ENCODE measurements at regions not wholly inside any gene's neighbourhood (a gene's known extent, or its start where the extent isn't known, plus 50 kb on each side); places are given as distances from the start of the nearest gene placed in this dataset.
"Not testable (repeated sequence)": the region's sequence is repeated elsewhere in the genome, so short reads cannot be mapped to it uniquely, and the experiment has no call there.

DNA sequence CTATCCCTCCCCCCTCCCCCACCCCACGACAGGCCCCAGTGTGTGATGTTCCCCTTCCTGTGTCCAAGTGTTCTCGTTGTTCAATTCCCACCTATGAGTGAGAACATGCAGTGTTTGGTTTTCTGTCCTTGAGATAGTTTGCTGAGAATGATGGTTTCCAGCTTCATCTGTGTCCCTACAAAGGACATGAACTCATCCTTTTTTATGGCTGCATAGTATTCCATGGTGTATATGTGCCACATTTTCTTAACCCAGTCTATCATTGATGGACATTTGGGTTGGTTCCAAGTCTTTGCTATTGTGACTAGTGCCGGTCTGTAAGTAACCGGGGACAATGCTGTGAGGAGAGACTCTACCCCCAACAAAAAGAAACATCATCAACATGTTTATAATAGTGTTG, 217.2 kb downstream of the SEC23IP start:
- DNase-seq (ENCODE audit: low spot score); FAIRE-seq: not testable (repeated sequence)

DNA sequence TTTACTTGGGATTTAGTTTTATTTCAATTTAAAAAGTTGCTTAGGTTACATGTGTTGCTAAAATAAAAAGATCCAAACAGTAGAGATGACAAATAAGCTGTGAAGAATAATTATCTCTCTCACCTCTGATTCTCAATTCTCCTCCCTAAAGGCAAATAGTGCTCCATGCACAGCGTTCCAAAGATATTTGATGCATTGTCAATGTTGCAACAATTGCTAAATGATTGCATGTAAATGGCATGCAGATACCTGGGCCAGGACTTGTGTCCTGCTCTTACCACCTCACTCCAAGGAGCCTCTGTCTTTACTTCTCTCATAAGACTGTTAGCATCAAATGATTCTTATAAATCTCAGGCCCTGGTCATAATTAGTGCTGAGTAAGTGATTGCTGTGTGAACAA, 217.7 kb downstream of the SEC23IP start:
- no peak for FAIRE-seq
- DNase-seq (ENCODE audit: low spot score) = no peak

DNA sequence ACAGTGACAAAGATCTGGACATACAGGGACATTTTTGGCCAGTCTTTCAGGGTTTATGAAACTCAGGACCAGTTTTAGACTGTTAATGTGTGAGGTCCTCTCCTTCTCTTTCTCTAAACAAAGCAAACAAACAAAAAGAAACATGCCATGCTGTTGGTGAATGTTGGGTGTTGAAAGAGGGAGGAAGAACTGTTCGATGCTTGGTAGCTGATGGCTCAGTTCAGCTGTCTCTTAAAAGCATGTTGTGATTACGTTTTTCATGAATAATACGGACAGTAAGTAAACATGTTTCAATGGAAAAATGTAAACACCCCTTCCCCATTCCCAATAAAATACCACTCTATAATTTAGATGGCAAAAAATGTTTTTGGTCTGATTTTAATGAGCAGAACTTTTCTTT, 219.1 kb downstream of the SEC23IP start:
- DNase-seq (ENCODE audit: low spot score) (no peak), FAIRE-seq (no peak)

DNA sequence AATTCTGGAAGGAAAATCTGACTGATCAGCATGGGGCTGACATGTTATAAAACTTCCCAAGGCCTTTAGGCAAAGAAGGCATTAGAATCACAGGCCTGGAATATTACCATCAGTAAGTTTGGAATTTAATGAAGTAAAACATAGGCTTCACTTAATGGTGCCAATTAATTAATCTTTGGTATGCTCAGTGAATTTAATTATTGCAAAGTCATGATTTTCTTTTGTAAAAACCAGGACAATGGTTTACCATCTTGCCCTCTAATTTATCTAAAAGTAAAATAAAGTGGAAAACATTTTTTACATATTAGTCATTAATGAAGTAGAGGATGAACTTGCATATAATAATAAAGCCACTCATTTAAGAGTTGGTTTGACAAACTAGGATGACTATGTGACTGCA, 220.3 kb downstream of the SEC23IP start:
- DNase-seq (ENCODE audit: low spot score) = no peak
- no peak for FAIRE-seq

DNA sequence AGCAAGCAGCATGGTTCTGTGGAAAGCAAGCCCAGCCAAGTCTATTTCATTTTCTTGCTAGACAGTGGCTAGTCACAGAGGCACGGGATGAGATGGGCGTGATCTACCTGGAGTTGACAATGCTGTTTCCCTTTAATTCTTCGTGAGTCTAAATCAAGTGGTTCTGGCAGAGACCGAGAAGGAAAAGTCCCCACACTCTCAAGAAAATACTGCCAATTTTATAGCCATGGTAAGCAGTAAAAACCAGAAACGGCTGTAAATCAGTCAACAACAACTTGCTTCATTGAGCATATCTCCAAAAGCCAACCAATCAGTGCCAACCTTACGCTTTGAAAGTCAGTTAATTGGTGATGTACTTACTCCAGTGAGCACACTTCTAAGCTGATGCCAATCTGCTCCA, 223.4 kb downstream of the SEC23IP start:
- FAIRE-seq = no peak
- DNase-seq (ENCODE audit: low spot score) = no peak

DNA sequence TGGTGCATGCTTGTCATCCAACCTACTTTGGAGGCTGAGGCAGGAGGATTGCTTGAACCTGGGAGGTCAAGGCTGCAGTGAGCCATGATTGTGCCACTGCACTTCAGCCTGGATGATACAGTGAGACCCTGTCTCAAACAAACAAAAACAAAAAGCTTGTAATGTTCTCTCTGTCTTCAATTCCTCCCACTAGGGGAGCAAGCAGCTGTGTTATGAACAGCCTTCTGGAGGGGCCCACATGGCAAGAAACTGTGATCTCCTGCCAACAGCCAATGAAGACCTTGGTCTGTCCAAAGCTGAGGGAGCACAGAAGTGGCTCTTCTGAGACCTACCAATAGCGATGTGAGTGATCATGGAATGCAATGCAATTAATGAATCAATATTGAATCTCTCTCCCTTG, 229.2 kb downstream of the SEC23IP start:
- DNase-seq (ENCODE audit: low spot score) (no peak), FAIRE-seq (no peak)

DNA sequence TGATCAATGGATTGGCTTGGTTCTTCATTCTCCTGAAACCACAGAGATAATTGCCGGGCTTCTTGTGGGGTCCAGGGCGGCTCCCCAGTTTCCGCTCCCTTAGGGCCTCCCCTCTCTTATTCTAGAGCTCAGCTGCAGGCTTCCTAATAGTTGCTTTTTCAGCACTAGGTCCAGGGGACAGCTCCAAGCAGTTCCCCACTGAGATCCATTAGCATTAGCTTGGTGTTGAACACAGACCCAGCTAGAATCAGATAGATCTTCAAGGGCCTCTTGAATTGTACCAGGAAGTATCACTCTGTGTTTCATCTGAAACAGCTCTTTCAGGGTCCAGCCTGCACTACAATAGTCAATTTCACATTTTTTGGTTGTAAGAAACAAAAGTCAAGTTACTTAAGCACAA, 238.7 kb downstream of the SEC23IP start:
- FAIRE-seq (no peak), DNase-seq (ENCODE audit: low spot score) (no peak)

DNA sequence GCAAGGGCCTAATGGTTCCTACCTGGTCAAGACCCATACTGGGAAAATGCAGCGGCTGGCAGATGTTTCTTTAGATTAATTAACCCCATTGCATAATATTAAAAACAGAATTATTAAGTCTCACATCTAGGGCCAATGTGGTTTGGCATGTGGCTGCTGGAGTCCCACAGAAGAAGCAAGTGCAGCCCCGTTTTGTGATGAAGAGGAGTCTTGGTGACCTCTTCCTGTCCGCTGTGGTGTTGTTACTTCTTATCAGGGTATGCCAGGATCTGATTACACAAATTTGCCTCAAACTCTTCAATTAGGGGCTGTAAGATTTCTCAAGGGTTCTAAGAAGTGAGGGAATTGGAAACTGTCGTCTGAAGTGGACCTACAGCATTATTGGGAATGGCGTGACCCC, 240.3 kb downstream of the SEC23IP start:
- FAIRE-seq (no peak), DNase-seq (ENCODE audit: low spot score) (no peak)

DNA sequence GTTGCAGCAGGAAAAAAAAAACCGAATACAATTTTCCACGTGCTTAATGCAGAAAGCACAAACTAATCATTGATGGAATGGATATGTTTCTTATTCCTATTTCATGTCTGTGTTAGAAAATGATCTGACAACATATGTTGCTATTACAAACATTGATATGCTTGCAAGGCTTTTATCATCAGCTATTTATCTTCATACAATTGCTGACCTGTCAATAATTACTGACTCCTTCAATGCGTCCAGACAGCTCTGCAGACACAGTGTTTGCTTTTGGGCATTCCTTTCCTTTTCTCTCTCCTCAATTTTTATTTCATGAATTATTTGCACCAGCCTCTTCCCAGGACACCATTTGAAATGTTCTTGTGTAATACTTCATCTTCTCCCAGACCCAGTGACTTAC, 246.2 kb downstream of the SEC23IP start:
- FAIRE-seq = no peak
- DNase-seq (ENCODE audit: low spot score) = no peak

DNA sequence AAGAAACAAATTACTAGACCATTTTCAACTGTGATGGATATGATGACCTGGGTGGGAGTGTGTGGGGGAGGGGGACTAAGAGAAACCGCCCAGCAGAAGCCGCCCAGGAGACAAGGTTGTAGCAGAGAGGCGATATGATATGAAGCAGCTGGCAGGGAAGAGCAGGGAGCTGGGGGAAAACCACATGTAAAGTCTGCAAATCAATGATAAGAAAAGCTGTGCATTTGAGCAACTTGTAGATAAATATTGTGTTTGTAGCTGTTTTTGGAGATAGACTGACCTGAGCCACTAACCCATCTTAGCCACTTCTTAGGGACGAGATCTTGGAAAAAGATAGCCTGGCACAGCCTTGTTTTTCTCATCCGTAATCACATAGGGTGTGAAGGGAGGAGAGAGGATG, 252.6 kb downstream of the SEC23IP start:
- FAIRE-seq (no peak), DNase-seq (ENCODE audit: low spot score) (no peak)

DNA sequence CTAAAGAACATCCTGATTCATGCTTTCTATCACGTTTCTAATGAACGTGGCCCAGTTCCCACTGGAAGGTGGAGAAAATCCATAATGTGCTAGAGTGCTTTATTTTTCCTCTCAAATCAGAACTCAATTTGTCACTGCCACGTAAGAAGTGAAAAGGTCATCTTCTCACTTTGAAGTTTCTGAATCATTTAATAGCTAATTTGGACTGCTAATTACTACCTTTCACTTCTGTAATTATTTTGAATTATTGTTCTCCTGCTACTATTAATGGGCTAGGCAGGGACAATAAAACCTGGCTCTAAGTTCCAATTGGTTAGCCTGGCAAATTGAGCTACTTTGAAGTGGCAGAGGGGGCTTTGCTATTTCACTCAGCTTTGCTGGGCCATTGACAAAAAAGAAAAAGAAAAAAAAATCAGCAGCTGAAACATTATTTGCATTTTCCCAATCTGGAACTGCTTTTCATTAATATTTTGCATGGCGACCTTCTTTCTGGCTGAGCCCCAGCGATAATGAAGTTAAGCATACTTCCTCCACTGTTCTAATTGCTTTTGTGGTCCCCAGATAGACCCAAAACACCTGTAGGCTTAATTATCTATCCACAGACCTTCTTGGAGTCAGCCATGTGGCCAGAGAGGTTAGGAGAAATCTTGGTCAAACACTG, 264.2 kb downstream of the SEC23IP start:
- FAIRE-seq = no peak
- no peak for DNase-seq (ENCODE audit: low spot score)

DNA sequence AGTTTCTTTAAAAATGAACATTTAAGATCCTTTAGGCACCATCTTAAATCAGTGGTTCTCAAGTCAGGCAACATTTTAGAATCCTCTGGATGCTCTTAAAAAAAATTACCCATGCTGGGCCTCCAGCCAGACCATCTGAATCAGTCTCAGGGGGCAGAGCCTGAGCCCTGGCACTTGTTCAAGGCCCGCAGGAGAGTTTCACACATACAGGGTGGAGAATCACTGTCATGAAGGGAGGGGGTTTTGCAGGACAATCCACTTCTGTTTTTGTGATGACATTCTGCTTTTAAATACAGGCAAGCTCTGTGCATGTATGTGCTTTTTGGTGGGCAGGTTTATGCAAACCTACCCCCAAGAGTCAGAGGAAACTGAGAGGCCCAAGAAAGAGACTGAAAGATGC, 268.6 kb downstream of the SEC23IP start:
- FAIRE-seq = no peak
- DNase-seq (ENCODE audit: low spot score) = no peak

DNA sequence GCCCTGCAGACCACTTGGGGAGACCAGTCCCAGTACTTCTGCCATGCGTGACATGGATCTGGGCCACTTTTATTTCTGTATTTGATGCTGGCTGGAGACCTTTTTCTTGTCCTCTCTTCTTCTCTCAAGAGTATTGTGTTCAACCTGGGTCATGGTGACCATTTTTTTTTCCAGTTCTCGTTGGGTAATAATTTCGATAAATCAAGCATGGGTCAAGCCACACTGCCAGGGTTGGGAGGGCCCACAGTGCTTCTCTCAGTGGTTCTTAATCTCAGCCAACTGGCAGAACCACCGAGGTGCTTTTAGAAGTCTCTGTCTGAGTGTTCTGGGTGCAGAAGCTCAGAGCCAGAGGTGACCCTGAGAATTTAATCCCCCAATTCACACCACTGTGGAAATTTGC, 269.9 kb downstream of the SEC23IP start:
- DNase-seq (ENCODE audit: low spot score) (no peak), FAIRE-seq (no peak)

DNA sequence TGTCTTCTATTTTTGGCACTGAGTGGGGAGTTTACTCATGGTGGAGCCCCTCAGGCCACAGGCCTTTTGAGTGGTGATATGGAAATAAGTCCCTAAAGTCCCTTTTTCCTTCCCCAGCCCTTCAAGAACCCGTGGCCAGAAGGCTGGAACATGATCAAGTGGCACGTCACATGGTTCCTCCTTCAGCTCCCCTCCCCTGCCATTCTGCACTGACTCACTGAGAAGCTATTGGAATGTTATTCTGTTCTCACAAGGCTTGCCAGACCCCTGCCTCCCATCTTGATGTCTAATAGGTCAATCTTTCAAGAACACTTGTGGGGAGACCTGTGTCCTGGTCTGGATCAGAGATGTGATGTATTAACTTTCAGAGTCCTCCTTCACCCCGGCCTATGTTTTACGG, 279.8 kb downstream of the SEC23IP start:
- DNase-seq (ENCODE audit: low spot score) (no peak), FAIRE-seq (no peak)

DNA sequence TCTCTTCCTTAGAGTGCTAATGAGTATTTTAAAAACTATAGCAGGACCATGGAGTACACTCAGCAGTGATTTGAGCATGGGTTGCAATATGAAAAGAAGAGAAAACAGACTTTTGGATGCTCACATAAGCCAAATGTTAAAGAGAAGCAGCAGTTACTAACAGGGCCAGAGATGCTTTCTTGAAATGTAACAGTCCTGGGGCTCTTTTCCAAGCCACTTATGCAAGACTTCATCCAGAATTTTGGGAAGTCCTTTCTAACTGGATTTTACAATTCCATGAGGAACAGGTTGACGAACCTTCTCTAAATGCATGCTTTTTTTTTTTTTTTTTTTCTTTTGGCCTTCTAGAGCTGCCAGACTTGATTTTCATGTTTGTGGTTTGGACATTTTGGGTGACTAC, 282.0 kb downstream of the SEC23IP start:
- FAIRE-seq = no peak
- no peak for DNase-seq (ENCODE audit: low spot score)

DNA sequence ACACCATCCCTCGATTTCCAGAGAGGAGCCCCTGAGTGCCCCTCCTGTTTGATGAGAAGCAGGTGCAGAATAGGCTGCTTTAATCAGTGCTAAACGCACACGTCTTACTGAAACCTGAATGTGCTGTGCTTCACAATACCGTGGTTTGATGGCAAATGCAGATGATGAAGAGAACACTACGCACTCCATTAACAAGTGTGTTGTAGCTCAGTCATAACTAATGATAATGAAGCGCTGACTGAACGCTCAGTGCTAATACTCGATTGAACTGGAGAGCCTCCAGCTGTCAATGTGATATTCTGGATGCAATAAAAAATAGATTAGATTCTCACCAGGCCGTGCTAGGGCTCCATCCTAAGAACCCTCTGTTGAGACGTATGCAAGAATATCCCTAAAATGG, 279.7 kb upstream of the PLPP4 start:
- no peak for FAIRE-seq
- DNase-seq (ENCODE audit: low spot score) = no peak

DNA sequence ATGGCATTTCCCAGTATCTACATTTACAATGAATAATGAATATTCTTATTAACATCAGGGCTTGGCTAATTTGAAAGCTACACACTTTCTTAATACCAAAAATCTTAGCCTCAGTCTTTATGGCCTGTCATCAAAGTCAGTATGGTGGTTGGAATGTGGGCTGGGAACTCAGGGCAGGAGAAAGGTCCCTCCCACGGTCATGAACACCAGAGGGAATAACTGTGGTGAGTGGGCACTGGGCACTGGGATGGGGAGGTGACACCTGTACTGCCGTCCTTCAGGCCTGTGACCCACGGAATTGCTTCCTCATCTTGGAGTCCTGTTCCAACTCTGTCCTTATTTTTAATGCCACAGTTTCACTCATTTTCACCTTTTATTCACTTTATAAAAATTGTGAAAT, 276.9 kb upstream of the PLPP4 start:
- DNase-seq (ENCODE audit: low spot score) = no peak
- no peak for FAIRE-seq

DNA sequence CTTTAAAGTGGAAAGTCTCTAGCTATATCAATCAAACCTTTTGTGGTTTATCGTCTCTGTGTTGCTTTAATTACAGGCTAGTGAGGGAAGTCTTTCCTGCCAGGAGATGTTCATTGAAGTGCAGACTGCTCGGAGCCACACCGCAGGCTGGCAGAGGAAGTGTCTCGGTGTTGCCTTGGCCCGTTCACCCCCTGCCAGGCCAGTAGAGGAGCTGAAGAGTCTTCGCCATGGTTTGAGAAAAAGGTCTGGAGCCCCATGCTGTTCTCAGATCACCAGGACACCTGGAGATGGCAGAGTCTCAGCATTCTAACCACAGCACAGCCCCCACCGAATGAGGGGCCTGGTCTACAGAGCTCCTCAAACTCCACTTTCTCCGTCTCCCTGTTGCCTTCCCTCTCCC, 275.9 kb upstream of the PLPP4 start:
- DNase-seq (ENCODE audit: low spot score) = no peak
- FAIRE-seq = no peak

DNA sequence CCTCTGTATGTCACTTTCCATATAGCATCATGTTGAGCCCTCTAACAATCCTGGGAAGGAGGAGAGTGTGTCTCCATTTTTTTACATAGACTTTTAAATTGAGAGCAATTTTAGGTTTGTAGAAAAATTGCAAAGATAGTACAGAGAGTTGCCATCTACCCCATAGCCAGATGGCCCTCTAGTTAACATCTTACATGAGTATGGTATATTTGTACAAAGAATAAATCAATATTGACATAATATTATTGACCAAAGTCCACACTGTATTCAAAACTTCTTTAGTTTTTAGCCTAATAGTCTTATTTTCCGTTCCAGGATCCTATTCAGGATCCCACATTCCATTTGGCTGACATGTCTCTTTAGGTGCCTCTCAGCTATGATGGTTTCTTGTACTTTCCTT, 274.6 kb upstream of the PLPP4 start:
- FAIRE-seq = no peak
- DNase-seq (ENCODE audit: low spot score) = no peak

DNA sequence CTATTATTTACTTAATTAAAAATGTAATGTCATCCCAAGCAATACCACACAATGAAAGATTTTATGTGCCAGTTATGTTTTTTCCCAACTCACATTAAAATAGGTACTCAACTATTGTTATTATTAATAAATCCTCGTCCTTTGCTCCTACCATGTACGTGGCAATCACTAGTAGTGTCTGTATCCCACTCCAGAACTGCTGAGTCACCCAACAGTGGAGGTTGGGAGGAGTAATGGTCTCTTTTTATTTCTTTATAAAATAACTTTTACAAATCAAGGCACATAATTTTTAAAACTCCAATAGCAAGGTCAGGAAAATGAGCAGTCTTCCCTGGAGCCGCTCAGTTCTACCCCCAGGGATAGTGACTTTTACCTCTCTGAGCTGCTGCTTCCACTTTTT, 273.5 kb upstream of the PLPP4 start:
- no peak for DNase-seq (ENCODE audit: low spot score)
- FAIRE-seq = no peak

DNA sequence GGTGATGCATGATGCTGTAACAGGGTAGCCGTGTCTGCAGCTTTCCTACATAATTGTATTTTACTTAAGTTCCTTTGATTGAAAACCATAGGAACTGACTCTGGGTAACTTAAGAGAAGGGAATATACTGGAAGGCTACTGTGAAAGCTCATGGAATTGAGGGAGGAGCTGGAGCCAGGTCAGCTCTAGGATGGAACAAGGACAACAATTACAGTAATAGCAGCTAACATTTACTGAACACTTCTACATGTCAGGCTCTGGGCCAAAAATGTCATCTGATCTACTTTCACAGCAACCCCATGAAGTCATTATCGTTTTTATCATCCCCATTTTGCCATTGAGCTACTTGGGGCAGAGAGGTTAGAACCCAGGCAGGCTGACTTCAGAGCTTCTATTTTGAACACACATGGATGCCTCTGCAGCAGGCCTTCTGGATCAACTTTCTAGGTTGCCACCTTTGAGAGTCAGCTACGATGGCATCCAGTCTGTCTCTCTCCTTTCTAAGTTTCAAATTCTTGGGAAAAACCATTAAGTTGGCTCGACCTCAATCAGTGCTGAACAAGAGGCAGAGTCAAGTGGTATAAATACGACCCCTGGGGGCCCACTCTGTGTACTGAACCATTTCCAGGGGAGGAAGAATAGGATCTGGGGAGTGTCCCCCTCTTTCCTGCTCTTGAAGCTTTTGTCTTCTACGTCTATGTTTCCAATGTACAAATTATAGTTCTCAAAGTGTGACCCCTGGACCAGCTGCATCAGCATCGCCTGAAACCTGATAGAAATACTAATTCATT, 272.3 kb upstream of the PLPP4 start:
- no peak for DNase-seq (ENCODE audit: low spot score)
- FAIRE-seq = no peak

DNA sequence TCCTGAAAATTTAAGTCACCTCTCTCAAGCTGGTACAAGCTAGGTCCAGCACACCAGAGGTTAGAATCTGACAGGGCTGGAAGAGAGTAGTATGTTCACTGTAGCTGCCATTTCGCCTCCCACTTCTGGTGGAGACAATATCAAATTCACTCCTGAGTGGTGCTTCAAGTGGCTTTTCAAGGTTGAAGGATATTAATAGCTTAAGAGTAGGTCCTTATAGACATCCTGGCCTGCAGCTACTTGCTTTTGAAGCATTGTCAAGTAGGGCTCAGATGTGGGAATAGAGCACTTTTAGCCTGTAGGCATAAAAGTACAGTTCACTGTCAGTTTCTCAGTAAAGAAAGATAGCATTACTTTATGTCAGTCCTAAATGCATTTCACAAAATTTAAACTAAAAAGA, 270.5 kb upstream of the PLPP4 start:
- FAIRE-seq (no peak), DNase-seq (ENCODE audit: low spot score) (no peak)

DNA sequence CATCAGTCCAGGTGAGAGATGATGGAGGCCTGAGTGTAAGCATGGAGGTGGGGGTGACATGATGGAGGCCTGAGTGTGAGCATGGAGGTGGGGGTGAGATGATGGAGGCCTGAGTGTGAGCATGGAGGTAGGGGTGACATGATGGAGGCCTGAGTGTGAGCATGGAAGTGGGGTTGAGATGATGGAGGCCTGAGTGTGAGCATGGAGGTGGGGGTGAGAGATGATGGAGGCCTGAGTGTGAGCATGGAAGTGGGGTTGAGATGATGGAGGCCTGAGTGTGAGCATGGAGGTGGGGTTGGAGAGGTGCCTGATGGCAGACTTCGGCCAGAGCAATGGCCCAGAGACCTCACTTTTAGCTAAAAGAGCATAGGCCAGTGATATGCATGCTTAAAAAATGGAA, 269.9 kb upstream of the PLPP4 start:
- not testable (repeated sequence) for FAIRE-seq; DNase-seq (ENCODE audit: low spot score)
